ENCODE measurements at regions not wholly inside any gene's neighbourhood (a gene's known extent, or its start where the extent isn't known, plus 50 kb on each side); places are given as distances from the start of the nearest gene placed in this dataset.

DNA sequence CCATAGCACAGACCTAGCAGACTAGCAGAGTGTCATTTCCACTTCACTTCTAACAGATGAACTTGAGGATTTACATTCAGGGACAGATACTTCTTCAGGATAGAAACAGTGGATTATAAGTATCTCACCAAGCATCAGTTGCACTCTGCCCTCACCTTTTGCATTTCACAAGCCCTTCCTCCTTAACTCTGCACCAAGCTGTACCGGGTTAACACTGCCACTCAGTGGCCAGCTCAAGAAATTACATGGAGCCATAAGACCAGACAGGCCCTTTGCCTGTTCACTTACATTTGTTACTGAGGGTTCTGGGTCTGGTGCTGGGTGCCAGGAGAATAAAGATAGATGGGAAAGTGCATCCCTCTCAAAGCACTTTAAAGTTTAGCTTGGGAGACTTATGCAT lies 309.8 kb downstream of the SHANK2 start:
- no peak for ATAC-seq
- DNase-seq = no peak
- intact Hi-C loops (cut with DNase I, micrococcal nuclease) = no loop called here

DNA sequence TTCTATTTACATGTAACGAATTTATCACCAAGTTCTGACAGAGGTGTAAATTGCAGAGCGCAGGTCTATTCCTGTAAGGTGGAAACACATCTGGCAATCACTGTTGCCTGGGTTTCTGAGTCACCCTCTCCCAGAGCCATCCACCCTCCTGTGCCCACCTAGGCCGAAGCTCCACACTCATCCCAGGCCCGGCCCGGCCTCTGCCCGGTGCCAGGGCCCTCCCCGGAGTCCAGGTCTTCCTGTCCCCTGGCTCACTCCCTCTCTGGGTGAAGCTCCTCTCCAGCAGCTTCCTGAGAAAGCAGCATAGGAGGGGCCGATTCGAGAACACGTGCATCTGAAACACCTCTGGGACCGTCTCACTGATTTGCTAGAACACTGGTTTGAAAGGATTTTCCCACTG lies 308.2 kb downstream of the SHANK2 start:
- no peak for ATAC-seq
- intact Hi-C loops (cut with DNase I, micrococcal nuclease) = no loop called here
- DNase-seq = no peak

DNA sequence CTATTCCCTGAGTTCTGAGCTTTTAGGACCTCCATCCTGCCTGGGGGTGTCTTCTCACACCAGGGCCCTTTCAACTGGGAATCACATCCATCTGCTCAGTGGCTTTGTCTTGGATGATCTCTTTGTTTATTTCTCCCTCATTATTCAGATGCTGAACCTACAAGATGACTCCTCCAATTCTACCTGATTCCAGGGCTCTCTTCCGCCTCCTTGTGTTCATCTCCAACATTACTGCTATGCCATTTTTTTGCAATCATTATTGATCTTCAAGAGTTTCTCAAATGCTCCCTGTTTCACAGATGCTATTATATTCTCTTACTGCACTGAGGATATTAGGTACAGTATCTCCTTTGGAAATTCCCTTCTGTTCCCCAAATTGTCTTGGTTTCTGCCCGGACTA lies 307.7 kb downstream of the SHANK2 start:
- DNase-seq = no peak
- intact Hi-C loops (cut with DNase I, micrococcal nuclease) = no loop called here
- ATAC-seq = no peak

DNA sequence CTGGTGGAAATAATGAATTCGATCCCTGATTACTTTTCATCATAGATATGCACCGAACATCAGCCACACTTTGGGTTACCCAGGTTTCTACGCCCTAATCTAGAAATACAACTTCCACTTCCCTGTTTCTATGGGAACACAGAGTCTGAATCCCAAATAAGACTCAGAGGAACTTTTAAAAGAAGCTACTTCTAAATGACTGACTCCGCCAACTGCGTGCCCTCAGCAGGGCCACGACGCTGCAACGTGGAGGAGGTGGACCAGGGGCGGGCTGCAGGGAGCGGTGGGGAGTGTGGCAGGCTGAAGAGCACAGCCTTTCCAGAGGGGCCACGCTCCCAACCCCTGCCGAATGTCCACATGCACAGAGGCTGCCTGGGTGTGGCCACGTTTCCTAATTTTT lies 304.0 kb downstream of the SHANK2 start:
- intact Hi-C loops (cut with DNase I, micrococcal nuclease) = no loop called here
- ATAC-seq (no peak), DNase-seq (no peak)

DNA sequence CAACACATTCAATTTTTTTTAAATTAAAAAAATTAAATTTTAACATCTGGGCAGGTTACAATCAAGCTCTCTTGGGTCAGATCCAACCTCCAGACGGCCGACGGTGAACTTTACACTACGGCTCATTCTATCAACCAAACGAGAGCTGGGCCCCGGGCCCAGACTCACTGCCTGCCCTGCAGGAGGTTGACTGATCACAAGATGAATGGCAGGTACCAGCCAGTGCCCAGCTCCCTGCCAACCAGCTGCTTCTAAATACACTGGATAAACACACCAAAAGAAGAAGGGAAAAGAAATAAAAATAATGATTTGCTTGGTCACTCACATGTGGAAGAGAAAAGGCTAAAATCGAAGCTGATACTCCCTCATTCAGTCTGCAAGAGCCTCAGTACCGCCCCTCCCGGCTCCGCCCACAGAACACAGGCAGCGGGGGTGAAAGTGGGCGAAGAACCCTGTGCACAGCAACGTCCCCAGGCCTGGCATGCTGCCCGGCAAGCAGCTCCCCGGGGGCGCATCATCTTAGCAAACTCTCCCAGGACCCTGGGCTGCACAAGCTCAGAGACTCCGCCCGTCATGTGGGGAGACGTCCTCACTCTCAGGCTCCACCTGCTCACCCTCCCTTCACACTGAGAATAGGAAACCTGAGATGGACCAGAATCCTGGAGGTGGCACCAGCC lies 303.4 kb downstream of the SHANK2 start:
- intact Hi-C loops (cut with DNase I, micrococcal nuclease) = no loop called here

DNA sequence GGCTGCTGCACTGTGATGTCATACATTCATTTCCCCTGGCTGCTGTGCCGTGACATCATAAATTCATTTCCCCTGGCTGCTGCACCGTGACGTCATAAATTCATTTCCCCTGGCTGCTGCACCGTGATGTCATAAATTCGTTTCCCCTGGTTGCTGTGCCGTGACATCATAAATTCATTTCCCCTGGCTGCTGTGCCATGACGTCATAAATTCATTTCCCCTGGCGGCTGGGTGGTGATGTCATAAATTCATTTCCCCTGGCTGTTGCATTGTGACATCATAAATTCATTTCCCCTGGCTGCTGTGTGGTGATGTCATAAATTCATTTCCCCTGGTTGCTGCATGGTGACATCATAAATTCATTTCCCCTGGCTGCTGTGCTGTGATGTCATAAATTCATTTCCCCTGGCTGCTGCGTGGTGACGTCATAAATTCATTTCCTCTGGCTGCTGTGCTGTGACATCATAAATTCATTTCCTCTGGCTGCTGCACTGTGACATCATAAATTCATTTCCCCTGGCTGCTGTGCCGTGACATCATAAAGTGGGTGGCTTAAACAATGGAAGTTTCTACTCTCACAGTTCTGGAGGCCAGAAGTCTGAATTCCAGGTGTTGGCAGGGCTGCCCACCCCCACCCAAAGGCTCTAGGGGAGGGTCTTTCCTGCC lies 301.1 kb downstream of the SHANK2 start:
- intact Hi-C loops (cut with DNase I, micrococcal nuclease) = no loop called here
- ATAC-seq (no peak), DNase-seq (no peak)

More for the DNA sequence above, 303.4 kb downstream of the SHANK2 start:
- ATAC-seq = no peak
- no peak for DNase-seq

DNA sequence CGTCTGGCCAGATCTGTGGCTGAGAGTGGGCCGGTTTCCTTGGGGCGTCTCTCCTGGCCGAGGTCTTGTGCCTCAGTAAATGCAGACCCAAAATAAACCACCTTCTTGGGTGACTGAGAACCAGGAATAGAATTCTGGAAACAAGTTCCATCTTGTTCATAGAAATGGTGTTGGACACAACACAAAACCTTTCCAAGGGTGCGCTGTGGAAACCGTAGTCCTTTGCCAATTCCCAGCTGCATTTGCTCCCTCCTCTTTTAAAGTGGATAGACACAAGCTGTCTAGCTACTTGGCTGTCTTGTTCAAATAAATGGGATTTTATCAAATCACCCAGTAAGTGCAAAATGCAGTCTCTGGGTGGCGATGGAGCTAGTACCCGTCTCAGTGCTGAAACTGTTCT lies 300.2 kb downstream of the SHANK2 start:
- no peak for ATAC-seq
- intact Hi-C loops (cut with DNase I, micrococcal nuclease) = no loop called here
- no peak for DNase-seq

DNA sequence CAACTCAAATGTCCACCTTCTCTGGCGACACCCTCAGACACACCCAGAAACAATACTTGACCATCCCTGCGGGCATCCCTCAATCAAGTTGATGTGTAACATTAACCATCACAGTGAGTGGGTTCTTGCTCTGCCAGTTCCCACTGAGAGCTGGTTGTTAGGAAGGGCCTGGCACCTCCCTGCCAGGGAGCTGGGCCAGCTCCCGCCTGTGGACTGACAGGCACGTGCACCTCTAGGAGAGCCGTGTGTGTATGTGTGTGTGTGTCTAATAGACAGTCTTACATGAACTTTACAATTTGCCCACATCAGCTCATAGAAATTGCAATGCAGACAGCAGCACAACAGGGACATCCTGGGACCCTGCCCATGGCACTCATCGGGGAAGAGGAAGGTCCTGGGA lies 298.7 kb downstream of the SHANK2 start:
- intact Hi-C loops (cut with DNase I, micrococcal nuclease) = no loop called here
- no peak for ATAC-seq
- DNase-seq = no peak

DNA sequence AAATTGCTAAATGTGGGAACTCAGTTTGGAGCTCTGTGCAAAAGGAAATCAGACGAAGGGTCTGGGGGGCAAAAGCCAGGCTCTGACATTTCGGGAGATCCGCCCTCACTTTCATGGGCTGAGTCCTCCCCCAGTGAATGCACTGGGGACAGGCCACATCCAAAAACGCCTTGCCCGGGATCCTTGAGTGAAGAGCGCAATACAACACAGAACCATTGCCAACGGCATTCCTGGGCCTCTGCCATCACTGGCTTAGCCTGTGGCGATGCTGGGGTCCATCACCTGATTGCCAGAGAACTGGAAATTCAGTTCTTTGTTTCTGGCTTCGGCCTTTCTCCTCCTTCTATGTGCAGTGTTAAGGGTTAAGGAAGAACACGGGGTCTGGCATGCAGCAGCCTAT lies 297.9 kb downstream of the SHANK2 start:
- no peak for ATAC-seq
- intact Hi-C loops (cut with DNase I, micrococcal nuclease) = no loop called here

More for the DNA sequence above, 297.9 kb downstream of the SHANK2 start:
- DNase-seq = no peak

Small RNAs in the stretch of these regions (microRNA-seq; reads per million reads assigned to microRNA genes)
- gene MIR3664 = 4.1 to 11.2 reads per million in 2 donors

Data from left colon (tissue), 2 donors.